H1 (cell line): ENCODE measurements at regions not wholly inside any gene's neighbourhood (a gene's known extent, or its start where the extent isn't known, plus 50 kb on each side); places are given as distances from the start of the nearest gene placed in this dataset.

Experiments
- BRCA1 ChIP-seq: IDR thresholded peaks from 2 replicates; pipeline ENCODE4 v1.6.1; 2012; ENCODE audit warnings: low read depth, low read length, improper control_type of control experiment
- CTCF ChIP-seq, 3 experiments: IDR thresholded peaks; 1 replicate in 2 of 3; 2 replicates in 1 of 3; pipeline versions ENCODE4 v1.5.1 to v1.6.1; 2011; ENCODE audit warnings: low read length in 3 of 3, mild to moderate bottlenecking in 3 of 3, inconsistent platforms in 2 of 3, low read depth in 1 of 3, moderate library complexity in 1 of 3; ENCODE audit not compliant: insufficient read depth in 1 of 3; ENCODE audit errors: control extremely low read depth in 1 of 3
- POLR2A ChIP-seq, 2 experiments: IDR thresholded peaks; 1 replicate in 1 of 2; 2 replicates in 1 of 2; pipeline ENCODE4 v1.6.1; 2011; ENCODE audit warnings: low read depth in 2 of 2, low read length in 2 of 2, mild to moderate bottlenecking in 2 of 2; ENCODE audit errors: control extremely low read depth in 1 of 2
- SUZ12 ChIP-seq: fragments of 200-600 bp; sonication (generic); IDR thresholded peaks from 2 replicates; pipeline ENCODE4 v1.6.1; 2012; ENCODE audit warnings: mild to moderate bottlenecking, inconsistent platforms, low read length, moderate library complexity, mixed read lengths

DNA sequence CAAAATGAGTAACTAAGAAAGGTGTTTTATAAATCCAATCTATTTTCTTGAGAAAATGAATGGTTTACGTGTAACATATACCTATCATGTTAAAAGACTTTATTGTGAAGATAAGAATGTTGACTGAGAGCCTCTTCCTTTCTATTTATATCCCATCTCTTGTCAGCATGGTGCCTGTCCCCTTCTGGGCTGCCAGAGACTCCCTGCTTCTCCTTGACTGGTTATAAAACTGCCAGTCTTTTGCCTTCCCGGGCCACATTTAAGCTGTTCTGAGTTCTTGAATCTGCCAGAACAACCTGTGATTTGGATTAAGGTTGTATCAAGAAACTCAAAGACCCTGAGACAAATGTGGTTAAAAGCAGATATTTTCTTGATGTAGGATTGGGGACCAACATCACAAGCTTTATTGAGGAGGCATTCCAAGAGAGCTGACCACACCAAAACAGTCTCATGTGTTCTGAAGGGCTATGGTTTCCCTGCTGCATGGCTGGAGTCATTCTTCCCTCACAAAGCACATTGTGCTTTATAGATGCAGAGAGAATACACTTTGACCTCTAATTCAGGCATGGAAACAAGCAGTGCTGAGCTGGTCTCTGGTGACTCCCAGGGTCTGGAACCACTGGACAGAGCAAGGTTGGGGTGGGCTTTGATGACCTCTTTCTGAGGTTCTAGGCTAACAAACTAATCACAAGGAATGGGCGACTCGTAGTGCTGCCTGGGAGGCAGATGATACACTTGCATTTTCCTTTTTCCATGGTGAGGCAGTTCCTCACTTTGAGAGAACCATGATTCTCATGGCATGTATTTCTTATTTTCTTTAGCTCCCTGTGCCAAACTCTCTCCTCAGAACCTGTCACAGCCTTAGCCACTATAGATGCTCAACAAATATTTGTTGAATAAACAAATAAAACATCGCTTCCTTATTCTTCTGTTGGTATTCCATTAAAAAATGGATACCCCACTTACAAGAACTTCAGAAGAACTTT is 205.0 kb upstream of the PREP start:
- no peak for TF ChIP-seq CTCF (IDR thresholded peaks at IDR 0.05; ENCODE audit: control extremely low read depth in 1 of 3, insufficient read depth in 1 of 3, low read depth in 1 of 3, low read length in 3 of 3)
- TF ChIP-seq BRCA1, result no peak
- TF ChIP-seq POLR2A (IDR thresholded peaks at IDR 0.05; ENCODE audit: control extremely low read depth in 1 of 2, low read depth in 2 of 2, low read length in 2 of 2), result no peak
- TF ChIP-seq SUZ12, result no peak
